GM21737 (cell line): ENCODE measurements at regions not wholly inside any gene's neighbourhood (a gene's known extent, or its start where the extent isn't known, plus 50 kb on each side); places are given as distances from the start of the nearest gene placed in this dataset.

ENCODE experiments used
- ATAC-seq: cut with Tn5 transposase; IDR thresholded peaks from one replicate; pipeline ENCODE4 v1.9.1; 2021; ENCODE audit warnings: mild to moderate bottlenecking, moderate library complexity; ENCODE audit not compliant: unreplicated experiment

GRCh38 chr5:165201369-165201768, 1696.0 kb downstream of the MAT2B start:
- ATAC-seq = no peak

GRCh38 chr5:165201771-165202518, 1696.5 kb downstream of the MAT2B start:
- no peak for ATAC-seq

- no peak for ATAC-seq
These were observed 1697.1 kb downstream of the MAT2B start for GRCh38 chr5:165202519-165202910.

GRCh38 chr5:165209101-165209727, 1703.8 kb downstream of the MAT2B start:
- no peak for ATAC-seq

- ATAC-seq = no peak
These were observed 1719.1 kb downstream of the MAT2B start for GRCh38 chr5:165224366-165225045.

GRCh38 chr5:165227515-165227914, 1722.1 kb downstream of the MAT2B start:
- no peak for ATAC-seq

GRCh38 chr5:165228184-165228583, 1722.8 kb downstream of the MAT2B start:
- ATAC-seq = no peak

GRCh38 chr5:165231821-165232508, 1726.5 kb downstream of the MAT2B start:
- no peak for ATAC-seq

GRCh38 chr5:165232509-165233028, 1727.2 kb downstream of the MAT2B start:
- no peak for ATAC-seq

- no peak for ATAC-seq
These were observed 1736.4 kb downstream of the MAT2B start for GRCh38 chr5:165241811-165242210.

- ATAC-seq = no peak
These were observed 1737.2 kb downstream of the MAT2B start for GRCh38 chr5:165242646-165243045.

- ATAC-seq = no peak
These were observed 1739.0 kb downstream of the MAT2B start for GRCh38 chr5:165244407-165244806.

GRCh38 chr5:165258197-165258771, 1752.9 kb downstream of the MAT2B start:
- ATAC-seq = no peak

- ATAC-seq = no peak
These were observed 1755.0 kb downstream of the MAT2B start for GRCh38 chr5:165260426-165260825.

GRCh38 chr5:165263536-165263935, 1758.1 kb downstream of the MAT2B start:
- no peak for ATAC-seq

- no peak for ATAC-seq
These were observed 1761.5 kb downstream of the MAT2B start for GRCh38 chr5:165266939-165267338.

- ATAC-seq = no peak
These were observed 1767.0 kb downstream of the MAT2B start for GRCh38 chr5:165272436-165272835.

- ATAC-seq = no peak
These were observed 1772.2 kb downstream of the MAT2B start for GRCh38 chr5:165277661-165278060.

GRCh38 chr5:165282491-165282890, 1777.1 kb downstream of the MAT2B start:
- ATAC-seq = no peak

- ATAC-seq = no peak
These were observed 1781.3 kb downstream of the MAT2B start for GRCh38 chr5:165286692-165287091.

- ATAC-seq = no peak
These were observed 1785.1 kb downstream of the MAT2B start for GRCh38 chr5:165290535-165290934.
